ENCODE measurements at regions not wholly inside any gene's neighbourhood (a gene's known extent, or its start where the extent isn't known, plus 50 kb on each side); places are given as distances from the start of the nearest gene placed in this dataset.

GRCh38 chr2:217512728-217513127 is 490.1 kb downstream of the TNS1 start:
- ChIA-PET POLR2A (no interaction called here), CTCF (ENCODE audit: unreplicated experiment) (no interaction called here)
- Histone ChIP-seq H4K20me1 (ENCODE audit: insufficient read depth, low read length) (no peaks in the 10 kb centered on the region), H3K27ac (ENCODE audit: low read depth, low read length, poor library complexity, severe bottlenecking) (no peak overlapping the region), H2AFZ (ENCODE audit: low read length) (no peak overlapping the region), H3K36me3 (ENCODE audit: insufficient read depth, low read length) (no peaks in the 10 kb centered on the region), H3K9me3 (ENCODE audit: low read length) (no peaks in the 10 kb centered on the region), H3K79me2 (ENCODE audit: insufficient read depth, low read depth, low read length) (no peaks in the 10 kb centered on the region), H3K4me2 (ENCODE audit: low read length) (no peak overlapping the region), H3K4me3 (ENCODE audit: low read depth, low read length, poor library complexity, severe bottlenecking) (no peak overlapping the region), H3K4me1 (ENCODE audit: insufficient read depth, low read length, poor library complexity, severe bottlenecking) (no peaks in the 10 kb centered on the region), H3K9me2 (ENCODE audit: insufficient read depth, low read length) (no peaks in the 10 kb centered on the region)
- TF ChIP-seq EZH2phosphoT487 (IDR thresholded peaks at IDR 0.05; ENCODE audit: borderline replicate concordance, low read depth, low read length) (no peak), CTCF (conservative IDR thresholded peaks at IDR 0.05; ENCODE audit: low read length) (no peak)
- no TSS peak for BruUV-seq (replicated peaks)
- DNase-seq (ENCODE audit: low spot score): no peak
- intact Hi-C loops (cut with micrococcal nuclease; ENCODE audit: unreplicated experiment): loop anchor here (5.0 kb wide), 1 partner anchor 815 kb away; the partner anchor contains the start of gene IGFBP5

GRCh38 chr2:217512259-217512658 is 490.5 kb downstream of the TNS1 start:
- ChIA-PET CTCF (ENCODE audit: unreplicated experiment) (no interaction called here), POLR2A (no interaction called here)
- no TSS peak for BruUV-seq (replicated peaks)

More at GRCh38 chr2:217512259-217512658, 490.5 kb downstream of the TNS1 start:
- H3K4me1 ChIP-seq (ENCODE audit: insufficient read depth, low read length, poor library complexity, severe bottlenecking): no peaks in the 10 kb centered on the region
- DNase-seq (ENCODE audit: low spot score): no peak
- H2AFZ ChIP-seq (ENCODE audit: low read length): no peak overlapping the region
- H3K79me2 ChIP-seq (ENCODE audit: insufficient read depth, low read depth, low read length): no peaks in the 10 kb centered on the region
- no peaks in the 10 kb centered on the region for H3K9me3 ChIP-seq (ENCODE audit: low read length)
- no peaks in the 10 kb centered on the region for H4K20me1 ChIP-seq (ENCODE audit: insufficient read depth, low read length)
- H3K9me2 ChIP-seq (ENCODE audit: insufficient read depth, low read length): no peaks in the 10 kb centered on the region
- TF ChIP-seq CTCF (conservative IDR thresholded peaks at IDR 0.05; ENCODE audit: low read length) (no peak), EZH2phosphoT487 (IDR thresholded peaks at IDR 0.05; ENCODE audit: borderline replicate concordance, low read depth, low read length) (no peak)
- no peaks in the 10 kb centered on the region for H3K36me3 ChIP-seq (ENCODE audit: insufficient read depth, low read length)
- intact Hi-C loops (cut with micrococcal nuclease; ENCODE audit: unreplicated experiment): loop anchor here (5.0 kb wide), 1 partner anchor 815 kb away; the partner anchor contains the start of gene IGFBP5
- H3K4me2 ChIP-seq (ENCODE audit: low read length): no peak overlapping the region
- H3K4me3 ChIP-seq (ENCODE audit: low read depth, low read length, poor library complexity, severe bottlenecking): no peak overlapping the region
- no peak overlapping the region for H3K27ac ChIP-seq (ENCODE audit: low read depth, low read length, poor library complexity, severe bottlenecking)
